Central memory CD4-positive, alpha-beta T cell (primary cell): ENCODE measurements at regions not wholly inside any gene's neighbourhood (a gene's known extent, or its start where the extent isn't known, plus 50 kb on each side); places are given as distances from the start of the nearest gene placed in this dataset.
"Not testable (repeated sequence)": the region's sequence is repeated elsewhere in the genome, so short reads cannot be mapped to it uniquely, and the experiment has no call there.

Source experiments
- DNase-seq: peaks from one replicate; pipeline ENCODE4 v3.0.0; 2022

DNA sequence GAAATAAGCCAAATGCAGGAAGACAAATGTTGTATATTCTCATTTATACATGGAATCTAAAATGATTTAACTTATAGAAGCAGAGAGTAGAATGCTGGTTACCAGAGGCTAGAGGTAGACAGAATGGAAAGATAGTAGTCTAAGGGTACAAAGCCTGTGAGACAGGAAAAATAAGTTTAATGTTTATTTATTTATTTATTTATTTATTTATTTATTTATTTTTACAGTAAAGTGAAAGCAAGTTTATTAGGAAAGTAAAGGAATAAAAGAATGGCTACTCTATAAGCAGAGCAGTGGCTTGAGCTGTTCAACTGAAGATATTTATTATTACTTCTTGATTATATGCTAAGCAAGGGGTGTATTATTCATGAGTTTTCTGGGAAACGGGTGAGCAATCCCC is 203.2 kb downstream of the LAS1L start:
- DNase-seq = no peak

DNA sequence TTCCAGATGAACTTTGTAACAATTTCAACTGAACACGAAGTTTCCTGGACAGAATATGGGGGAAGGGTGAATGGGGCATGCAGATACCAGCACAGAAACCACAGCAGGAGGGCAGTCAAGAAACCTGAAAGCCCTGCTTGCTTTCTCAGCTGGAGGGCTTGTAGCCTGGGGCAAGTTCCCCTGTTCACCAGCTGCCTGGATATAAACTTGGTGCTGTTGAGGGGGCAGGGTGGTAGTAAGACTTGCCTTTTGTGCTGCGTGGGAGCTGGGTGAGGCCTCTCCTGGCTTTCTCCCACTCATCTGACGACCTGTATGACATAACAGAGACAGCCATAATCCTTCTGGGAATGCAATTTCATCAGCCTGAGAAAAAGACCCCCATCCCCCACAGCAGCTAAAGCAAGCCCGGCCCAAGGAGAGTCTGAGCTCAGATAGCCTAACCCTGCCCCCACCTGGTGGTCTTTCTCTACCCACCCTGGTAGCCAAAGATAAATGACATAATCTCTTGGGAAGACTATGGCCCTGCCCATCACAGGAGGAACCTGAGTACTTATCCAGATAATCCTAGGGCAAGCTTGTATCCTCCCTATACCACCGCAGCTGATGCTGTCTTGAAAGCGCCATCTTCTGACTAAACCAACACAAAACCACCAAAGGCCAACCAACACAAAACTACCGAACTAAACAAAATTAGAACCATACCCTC is 234.3 kb downstream of the LAS1L start:
- no peak for DNase-seq

DNA sequence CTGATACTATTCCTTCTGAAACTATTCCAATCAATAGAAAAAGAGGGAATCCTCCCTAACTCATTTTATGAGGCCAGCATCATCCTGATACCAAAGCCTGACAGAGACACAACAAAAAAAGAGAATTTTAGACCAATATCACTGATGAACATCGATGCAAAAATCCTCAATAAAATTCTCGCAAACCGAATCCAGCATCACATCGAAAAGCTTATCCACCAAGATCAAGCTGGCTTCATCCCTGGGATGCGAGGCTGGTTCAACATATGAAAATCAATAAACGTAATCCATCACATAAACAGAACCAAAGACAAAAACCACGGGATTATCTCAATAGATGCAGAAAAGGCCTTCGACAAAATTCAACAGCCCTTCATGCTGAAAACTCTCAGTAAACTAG is 251.7 kb downstream of the LAS1L start:
- DNase-seq = not testable (repeated sequence)

DNA sequence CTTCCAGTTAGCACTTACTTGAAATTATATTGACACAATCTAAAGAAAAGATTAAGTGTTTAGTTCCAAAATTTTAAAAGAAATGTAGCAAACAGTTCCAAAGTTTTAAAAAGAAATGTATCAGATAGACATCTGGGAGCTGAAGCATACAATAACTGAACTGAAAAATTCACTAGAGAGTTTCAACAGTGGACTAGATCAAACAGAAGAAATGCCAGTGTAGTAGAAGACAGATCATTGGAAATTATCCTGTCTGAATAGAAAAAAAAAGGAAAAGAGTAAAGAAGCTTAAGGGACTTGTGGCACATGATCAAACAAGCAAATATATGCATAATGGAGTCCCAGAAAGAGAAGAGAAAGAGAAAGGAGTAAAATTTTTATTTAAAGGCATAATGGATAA is 261.4 kb downstream of the LAS1L start:
- no peak for DNase-seq

DNA sequence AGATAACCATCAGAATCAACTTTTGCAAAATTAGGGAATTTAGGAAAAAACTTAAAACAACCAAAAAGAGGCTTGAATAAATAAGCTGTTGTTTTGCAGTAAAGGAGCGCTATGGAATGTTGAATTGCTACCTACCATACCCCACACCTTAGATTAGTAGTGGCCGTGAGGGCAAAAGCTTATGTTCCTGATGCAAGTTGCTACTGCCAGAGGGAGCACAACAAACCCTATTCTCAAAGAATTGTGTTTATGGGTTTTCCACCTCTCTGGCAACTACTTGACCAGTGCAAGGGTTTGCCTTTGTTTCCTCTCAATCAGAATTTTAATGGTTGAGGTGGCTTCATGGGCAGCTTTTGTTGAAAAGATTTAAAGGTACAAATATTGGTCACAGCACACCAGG is 268.1 kb downstream of the LAS1L start:
- DNase-seq = no peak

DNA sequence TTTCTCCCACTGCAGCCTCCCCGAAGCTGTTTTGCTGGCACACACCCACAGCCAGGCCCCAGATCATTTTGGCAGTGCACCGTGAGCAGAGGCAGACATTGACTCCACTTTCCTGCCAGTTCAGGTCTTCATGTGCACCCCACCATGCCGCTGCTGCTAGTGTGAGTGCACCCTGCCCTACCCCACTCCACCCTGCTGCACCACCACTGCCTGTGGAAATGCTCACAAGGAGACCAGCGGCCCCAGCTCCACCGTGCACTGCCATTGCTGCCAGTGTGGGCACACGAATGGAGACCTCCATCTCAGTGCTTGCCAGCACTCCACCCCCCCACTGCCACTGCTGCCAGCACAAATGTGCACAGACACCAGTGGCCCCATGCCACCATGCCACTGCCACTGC is 277.6 kb upstream of the ZC4H2 start:
- no peak for DNase-seq

DNA sequence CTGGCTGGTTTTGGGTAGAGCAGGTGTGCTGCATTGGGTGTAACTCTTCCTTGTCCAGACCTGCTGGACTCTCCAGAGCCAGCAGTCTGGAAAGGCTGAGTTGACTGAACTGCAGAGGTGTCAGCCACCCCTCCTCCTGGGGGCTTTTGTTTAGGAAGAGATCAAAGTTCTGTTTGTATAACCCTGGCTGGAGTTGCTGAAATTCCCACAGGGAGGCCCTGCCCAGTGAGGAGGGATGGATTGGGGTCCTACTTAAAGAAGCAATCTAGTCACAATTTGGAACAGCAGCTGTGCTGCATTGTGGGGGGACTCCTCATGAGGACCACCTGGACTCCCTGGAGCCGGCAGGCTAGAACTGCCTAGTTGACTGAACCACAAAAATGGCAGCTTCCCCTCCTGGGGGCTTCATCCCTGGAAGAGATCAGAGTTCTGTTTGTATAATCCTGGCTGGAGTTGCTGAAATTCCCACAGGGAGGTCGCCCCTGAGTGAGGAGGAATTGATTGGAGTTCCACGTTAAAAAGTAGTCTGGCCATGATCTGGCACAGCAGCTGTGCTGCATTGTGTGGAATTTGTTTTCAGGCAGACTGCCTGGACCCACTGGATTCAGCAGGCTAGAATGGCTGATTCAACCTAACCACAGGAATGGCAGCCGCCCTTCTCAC is 264.9 kb upstream of the ZC4H2 start:
- DNase-seq = no peak

DNA sequence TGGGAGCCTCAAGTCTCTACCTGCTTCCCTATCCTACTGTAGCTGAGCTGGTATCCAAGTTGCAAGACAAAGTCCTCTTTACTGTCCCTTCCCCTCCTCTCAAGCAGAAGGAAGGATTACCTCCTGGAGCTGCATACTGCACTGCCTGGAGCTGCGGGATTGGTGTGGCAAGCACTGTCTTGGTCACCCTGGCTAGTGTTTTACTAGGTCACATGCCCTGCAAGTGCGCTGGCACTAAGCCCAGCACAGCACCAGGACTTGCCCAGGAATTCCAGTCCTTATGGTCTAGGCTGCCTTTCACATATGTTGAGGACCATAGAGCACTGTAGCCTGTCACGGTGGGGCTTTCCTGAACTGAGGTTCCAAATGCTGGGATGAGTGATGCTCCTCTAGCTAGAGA is 227.3 kb upstream of the ZC4H2 start:
- no peak for DNase-seq

DNA sequence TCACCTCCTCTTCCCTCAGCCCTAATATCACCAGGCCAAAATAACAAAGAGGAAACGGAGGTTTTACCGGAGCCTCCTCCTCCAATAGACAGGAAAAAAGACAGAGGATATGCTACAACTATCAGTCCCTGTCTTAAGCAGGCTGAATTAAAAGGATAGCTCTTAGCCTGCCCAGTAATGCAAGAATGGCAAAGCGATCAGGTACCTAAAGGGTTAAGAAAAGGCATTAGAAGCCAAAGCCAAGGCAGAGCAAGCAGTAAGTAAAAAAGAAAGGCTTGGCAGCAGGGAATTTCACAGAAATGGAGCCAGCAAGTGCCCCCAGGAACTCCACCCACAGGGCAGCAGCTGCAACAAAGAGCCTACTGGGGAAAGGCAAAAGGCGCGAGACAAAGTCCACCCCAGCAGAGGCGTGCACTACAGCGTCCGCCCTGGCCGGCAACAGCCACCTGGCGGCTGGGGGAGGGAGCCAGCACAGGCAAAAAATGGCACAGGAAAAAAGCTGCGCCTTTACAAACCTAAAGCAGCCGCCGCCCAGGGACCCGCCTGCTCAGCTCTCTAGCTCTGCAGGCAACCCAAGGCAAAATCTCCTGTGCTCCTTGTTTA is 220.6 kb upstream of the ZC4H2 start:
- DNase-seq = no peak

DNA sequence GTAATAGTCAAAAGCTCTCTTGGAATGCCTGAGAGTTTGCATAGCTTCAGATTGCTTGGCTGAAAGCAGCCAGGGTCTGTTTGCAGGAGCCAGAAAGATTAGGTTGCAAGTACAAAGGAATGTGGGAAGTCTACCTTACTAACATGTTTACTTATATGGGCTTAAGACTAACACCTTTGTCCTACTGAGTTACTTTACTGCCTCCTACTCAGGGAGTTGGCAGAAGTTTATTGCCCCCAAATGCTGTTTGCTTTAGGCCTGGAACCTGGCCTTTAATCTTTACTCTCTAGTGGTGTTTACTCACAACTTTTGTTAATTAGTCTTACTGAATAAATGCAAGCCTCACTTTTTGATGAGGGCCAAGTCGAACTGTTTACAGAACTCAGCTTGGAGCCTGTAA is 219.4 kb upstream of the ZC4H2 start:
- DNase-seq = no peak

DNA sequence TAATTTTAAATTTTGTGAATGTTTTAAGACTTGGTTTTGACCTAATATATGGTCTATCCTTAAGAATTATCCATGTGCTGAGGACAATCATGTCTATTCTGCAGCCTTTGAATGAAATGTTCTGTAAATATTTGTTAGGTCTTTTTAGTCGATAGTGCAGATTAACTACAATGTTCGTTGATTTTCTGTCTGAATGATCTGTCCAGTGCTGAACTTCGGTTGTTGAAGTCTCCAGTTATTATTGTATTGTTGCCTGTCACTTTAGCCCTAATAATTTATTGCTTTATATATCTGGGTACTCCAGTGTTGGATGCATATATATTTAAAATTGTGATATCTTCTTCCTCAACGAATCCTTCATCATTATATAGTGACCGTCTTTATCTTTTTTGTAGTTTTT is 218.3 kb upstream of the ZC4H2 start:
- no peak for DNase-seq

DNA sequence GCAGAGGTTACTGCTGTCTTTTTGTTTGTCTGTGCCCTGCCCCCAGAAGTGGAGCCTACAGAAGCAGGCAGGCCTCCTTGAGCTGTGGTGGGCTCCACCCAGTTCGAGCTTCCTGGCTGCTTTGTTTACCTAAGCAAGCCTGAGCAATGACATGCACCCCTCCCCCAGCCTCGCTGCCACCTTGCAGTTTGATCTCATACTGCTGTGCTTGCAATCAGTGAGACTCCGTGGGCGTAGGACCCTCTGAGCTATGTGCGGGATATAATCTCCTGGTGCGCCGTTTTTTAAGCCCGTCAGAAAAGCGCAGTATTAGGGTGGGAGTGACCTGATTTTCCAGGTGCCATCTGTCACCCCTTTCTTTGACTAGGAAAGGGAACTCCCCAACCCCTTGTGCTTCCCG is 187.1 kb upstream of the ZC4H2 start:
- DNase-seq = not testable (repeated sequence)

DNA sequence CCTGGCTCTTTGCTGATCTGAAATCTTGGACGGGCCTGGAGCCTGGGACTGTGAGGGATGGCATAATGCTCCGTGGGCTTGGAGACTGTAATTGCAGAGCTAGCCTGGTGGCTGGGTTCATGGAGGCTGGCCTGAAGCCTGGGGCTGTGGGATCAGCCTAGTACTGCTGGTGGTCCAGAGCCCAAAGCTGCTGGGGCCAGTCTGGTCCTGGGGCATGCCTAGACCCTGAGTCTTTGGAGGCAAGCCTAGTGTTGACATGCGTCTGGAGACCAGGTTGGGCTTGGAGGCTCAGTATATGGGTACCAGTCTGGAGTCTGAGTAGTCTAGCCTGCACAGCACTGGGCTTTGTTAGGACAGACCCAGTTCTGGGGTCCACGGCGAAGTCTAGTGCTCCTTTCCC is 172.0 kb upstream of the ZC4H2 start:
- DNase-seq = no peak

DNA sequence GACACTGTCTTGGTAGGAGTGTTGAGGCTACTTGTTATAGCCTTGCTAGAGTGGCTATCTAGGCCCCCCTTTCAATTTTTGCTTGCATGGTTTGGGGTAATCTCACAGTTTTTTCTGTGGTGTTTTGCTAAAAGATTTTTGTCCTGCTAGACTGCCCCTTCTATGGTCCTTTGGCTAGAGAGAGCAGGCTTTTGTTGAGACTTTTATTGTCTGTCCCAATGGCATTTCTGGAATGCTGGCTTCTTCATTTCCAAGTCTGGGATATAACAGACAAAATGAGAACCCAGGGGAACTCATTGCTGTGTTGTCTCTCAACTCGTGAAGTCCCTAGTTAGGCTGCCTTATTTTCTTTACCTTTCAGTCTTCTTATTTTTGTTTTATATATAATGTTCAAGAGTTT is 160.2 kb upstream of the ZC4H2 start:
- DNase-seq = no peak

DNA sequence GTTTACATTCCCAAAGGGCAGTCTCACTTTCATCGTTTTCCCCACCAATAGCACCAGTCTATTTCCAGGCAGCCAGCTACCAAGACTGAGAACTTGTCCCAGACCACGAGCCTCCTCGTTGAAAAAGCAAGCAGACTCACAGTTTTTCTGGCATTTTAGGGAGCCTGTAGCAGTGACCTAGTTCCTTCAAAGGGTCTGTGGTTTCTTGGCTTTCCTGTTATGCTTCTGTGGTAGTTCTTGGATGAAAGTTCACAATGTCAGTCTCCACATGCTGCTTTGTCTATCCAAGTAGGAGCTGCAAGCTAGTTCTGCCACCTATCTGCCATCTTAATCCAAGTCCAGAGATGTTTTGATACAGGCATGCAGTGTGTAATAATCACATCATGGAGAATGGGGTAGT is 151.6 kb upstream of the ZC4H2 start:
- peak; percentile 56 for DNase-seq

DNA sequence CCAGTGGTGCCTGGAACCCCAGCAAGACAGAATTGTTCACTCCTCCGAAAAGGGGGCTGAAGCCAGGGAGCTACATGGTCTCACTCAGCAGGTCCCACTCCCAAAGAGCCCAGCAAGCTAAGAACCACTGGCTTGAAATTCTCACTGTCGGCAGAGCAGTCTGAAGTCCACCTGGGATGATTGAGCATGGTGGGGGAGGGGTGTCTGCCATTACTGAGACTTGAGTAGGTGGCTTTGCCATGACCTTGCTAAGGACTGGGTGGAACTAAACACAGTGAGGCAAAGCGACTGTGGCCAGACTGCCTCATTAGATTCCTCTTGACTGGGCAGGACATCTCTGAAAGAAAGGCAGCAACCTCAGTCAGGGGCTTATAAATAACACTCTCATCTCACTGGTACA is 122.6 kb upstream of the ZC4H2 start:
- DNase-seq = no peak

DNA sequence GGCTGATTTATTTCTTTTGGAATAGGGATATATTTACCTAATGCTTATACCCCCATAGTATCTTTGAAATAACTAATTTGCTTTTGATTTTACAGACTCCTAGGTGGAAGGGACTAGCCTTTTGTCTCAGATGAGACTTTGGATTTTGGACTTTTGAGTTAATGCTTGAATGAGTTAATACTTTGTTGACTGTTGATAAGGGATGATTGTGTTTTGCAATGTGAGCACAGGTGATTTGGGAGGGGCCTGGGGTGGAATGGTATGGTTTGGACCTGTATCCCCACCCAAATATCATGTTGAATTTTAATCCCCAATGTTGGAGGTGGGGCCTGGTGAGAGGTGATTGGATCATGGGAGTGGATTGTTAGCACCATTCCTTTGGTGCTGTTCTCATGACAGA is 117.4 kb upstream of the ZC4H2 start:
- DNase-seq = no peak

DNA sequence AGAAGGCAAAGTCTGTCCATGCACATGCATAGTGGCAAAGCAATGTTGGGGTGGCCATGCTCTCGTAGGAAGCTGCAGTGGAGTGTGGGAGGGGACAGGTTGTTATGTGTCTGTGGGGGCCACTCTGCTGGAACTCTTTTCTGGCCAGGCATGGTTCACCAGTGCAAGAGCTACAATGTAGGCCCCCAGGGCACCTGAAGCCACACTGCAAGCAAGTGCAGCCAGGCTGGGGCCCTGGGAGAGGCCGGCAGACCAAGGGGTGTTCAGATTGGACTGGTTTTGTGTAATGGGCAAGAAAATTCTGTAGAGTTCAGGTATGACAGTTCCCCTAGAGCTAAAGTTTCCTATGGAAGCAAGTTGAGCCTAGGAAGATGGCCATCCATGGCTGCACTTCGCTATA is 97.0 kb upstream of the ZC4H2 start:
- DNase-seq = no peak

DNA sequence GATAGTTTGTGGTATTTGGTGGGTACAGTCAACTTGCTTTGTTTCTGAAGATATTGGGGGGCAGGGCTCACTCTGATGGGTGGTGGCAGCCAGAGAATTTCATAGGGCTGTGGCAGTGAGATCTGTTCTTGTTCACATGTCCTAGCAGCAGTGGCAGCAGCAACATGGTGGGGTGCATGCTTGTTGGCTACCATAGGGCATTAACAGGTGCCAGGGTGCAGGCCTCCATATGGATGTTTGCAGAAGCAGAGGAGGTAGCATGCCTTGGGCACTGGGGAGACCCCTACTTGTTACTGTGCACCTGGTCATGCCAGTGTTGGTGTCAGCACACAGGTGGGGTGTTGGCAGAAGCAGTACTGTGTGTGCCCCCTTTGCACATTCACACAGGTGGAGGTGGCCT is 96.3 kb upstream of the ZC4H2 start:
- no peak for DNase-seq

DNA sequence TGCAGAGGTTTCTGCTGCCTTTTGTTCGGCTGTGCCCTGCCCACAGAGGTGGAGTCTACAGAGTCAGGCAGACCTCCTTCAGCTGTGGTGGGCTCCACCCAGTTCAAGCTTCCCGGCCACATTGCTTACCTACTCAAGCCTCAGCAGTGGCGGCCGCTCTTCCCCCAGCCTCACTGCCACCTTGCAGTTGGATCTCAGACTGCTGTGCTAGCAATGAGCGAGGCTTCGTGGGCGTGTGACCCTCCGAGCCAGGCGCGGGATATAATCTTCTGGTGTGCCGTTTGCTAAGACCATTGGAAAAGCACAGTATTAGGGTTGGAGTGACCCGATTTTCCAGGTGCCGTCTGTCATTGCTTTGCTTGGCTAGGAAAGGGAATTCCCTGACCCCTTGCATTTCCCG is 82.4 kb upstream of the ZC4H2 start:
- DNase-seq = not testable (repeated sequence)

DNA sequence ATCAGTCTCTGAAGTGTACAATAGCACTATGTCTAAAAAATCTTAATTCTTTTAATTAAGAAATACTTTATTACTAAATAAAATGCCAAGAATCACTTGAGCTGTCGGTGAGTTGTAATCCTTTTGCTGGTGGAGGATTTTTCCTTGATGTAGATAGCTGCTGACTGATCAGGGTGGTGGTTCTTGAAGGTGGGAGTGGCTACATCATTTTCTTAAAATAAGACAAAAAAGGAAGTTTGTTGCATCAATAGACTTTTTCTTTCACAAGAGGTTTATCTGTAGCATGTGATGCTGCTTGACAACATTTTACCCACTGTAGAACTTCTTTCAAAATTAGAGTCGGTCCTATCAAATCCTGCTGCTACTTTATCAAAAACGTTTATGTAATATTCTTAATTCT is 68.8 kb upstream of the ZC4H2 start:
- no peak for DNase-seq

DNA sequence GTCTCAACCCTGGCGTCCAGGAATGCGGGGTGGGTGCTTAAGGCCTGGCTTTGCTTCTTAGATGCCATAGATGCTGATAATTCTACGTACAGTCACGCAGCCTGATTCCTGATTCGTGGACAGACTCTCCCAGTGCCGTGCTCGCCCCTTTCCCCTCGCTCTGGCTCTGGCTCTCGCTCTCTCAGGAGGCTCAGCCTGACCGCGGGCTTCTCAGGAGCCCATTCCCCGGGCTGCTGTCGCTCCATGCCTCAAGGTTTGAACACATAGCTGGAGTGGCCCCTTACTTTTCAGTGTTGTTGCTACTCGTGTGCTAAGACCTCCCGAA is 59.2 kb upstream of the ZC4H2 start:
- no peak for DNase-seq

DNA sequence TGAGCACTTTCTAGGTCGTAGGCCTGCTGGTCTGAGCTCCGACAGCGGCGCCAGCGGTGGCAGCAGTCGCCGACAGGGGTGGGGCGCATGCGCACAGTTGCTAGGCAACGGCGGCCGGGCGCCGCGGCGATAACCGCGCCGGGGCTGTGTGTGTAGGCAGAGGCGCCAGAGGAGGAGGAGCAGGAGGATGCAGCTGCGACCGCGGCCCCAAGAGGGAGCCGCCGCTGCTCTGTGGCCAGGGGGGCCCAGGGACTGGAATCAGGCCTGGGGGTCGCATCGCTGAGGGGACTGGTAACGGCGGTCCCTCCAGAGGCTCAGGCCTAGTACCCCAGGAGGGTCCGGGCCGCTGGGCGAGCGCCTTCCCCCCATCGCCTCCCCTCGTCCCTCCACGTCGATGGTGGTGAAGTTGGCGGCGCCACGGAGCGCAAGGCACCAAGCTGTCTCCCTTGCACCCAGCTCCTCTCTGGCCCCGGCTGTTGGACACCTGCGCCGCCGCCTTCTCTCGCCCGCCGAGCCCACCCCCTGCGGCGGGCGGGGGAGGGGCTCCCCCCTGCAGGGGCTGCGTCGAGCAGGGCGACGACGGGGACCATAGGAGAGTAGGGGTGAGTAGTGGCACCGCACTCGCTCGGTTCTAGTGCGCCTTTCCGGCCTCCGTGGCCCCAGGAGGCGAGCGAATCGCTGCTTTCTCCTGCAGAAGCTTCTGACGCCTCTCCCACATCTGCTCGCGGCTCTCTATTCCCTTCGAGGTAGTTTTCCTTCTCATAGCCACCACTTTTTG is 58.6 kb upstream of the ZC4H2 start, which contains the start of gene ZC3H12B:
ZC3H12B (plus strand) TSS at position 159 of the 778 bp plus-strand sequence.
- peak; percentile 77 for DNase-seq

DNA sequence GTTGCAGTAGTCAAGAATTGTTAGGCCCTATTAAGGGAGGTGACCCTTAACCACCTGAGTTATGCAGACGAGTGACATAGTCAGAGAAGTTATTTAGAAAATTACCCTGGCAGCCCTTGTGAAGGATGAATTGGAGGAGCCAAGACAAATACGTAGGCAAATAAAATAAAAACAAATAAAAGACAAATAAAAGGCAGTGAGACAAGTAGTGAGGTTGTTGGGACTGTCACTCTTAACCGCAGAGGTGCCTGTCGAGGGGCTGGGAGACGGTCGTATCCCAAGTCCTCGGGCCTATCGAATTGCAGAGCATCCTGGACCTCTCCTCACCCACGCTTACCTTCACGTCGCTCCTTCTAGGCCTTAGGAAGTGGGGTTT is 58.0 kb upstream of the ZC4H2 start:
- DNase-seq = no peak
